Loucy (cell line): ENCODE measurements at regions not wholly inside any gene's neighbourhood (a gene's known extent, or its start where the extent isn't known, plus 50 kb on each side); places are given as distances from the start of the nearest gene placed in this dataset.

ENCODE experiments used
- H2AFZ ChIP-seq: fragments of 200-600 bp; sonication (generic); 2 replicates; pipeline ENCODE4 v1.6.0; 2016; ENCODE audit warnings: antibody characterized with exemption, mild to moderate bottlenecking, low read length, moderate library complexity
- H3F3A ChIP-seq: fragments of 200-600 bp; 2 replicates; pipeline ENCODE4 v1.6.0; 2016; ENCODE audit warnings: antibody characterized with exemption, low read depth, mild to moderate bottlenecking
- H3K27me3 ChIP-seq: fragments of 200-600 bp; sonication (generic); 2 replicates; pipeline ENCODE4 v1.6.1; 2014; ENCODE audit warnings: low read length, mild to moderate bottlenecking; ENCODE audit not compliant: insufficient read depth, poor library complexity, severe bottlenecking
- H3K36me3 ChIP-seq: fragments of 200-600 bp; sonication (generic); 2 replicates; pipeline ENCODE4 v1.6.1; 2016; ENCODE audit warnings: low read length; ENCODE audit not compliant: insufficient read depth
- H3K4me1 ChIP-seq: fragments of 200-600 bp; sonication (generic); 2 replicates; pipeline ENCODE4 v1.5.1; 2014; ENCODE audit warnings: low read length, mild to moderate bottlenecking; ENCODE audit not compliant: insufficient read depth, poor library complexity, severe bottlenecking
- H3K4me2 ChIP-seq: fragments of 200-600 bp; sonication (generic); 2 replicates; pipeline ENCODE4 v1.6.0; 2014; ENCODE audit warnings: antibody characterized with exemption, low read length, low read depth, mild to moderate bottlenecking; ENCODE audit not compliant: poor library complexity, severe bottlenecking
- H3K4me3 ChIP-seq: fragments of 200-600 bp; sonication (generic); 2 replicates; pipeline ENCODE4 v1.5.1; 2014; ENCODE audit warnings: low read length, mild to moderate bottlenecking, mixed read lengths; ENCODE audit not compliant: poor library complexity, severe bottlenecking
- H3K79me2 ChIP-seq: fragments of 200-600 bp; sonication (generic); 2 replicates; pipeline ENCODE4 v1.6.1; 2014; ENCODE audit warnings: low read length; ENCODE audit not compliant: insufficient read depth
- H3K9ac ChIP-seq: fragments of 200-600 bp; sonication (generic); 2 replicates; pipeline ENCODE4 v1.6.0; 2014; ENCODE audit warnings: mild to moderate bottlenecking, low read depth, low read length, moderate library complexity; ENCODE audit not compliant: poor library complexity, severe bottlenecking
- H3K9me2 ChIP-seq: fragments of 200-600 bp; sonication (generic); replicated peaks from 2 replicates; pipeline ENCODE4 v1.6.1; 2016; ENCODE audit warnings: low read depth, low read length, mixed read lengths
- H3K9me3 ChIP-seq: fragments of 200-600 bp; sonication (generic); 2 replicates; pipeline ENCODE4 v1.6.1; 2014; ENCODE audit warnings: mild to moderate bottlenecking, antibody characterized with exemption, low read length, low read depth; ENCODE audit not compliant: insufficient read depth
- H4K20me1 ChIP-seq: fragments of 200-600 bp; sonication (generic); 2 replicates; pipeline ENCODE4 v1.6.0; 2014; ENCODE audit warnings: antibody characterized with exemption, low read length, mild to moderate bottlenecking; ENCODE audit not compliant: insufficient read depth, poor library complexity, severe bottlenecking
- CTCF ChIP-seq: fragments of 200-600 bp; sonication (generic); conservative IDR thresholded peaks from 2 replicates; pipeline ENCODE4 v1.5.1; 2014; ENCODE audit warnings: mild to moderate bottlenecking, antibody characterized with exemption, low read length
- EZH2phosphoT487 ChIP-seq: fragments of 200-600 bp; IDR thresholded peaks from 2 replicates; pipeline ENCODE4 v1.6.1; 2018; ENCODE audit warnings: antibody characterized with exemption, mild to moderate bottlenecking, moderate library complexity, borderline replicate concordance

DNA sequence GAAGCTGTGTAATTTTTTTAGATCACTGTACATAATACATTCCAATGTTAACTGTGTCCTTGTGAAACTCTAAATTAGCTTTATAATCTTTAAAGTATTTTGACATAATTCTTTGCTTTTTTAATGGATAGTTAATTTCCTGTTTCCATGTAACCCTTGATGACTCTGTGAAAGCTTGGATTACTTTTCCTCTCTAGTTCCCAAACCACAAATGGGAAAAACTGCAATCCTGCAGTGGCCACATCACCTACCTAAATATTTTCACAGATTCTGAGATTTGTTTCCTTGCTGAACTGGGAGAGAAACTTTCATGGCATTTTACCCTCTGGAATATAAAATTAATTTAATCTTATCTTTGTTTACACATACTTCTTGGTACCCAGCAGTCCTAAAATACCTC lies 161.6 kb upstream of the CCDC68 start:
- Histone ChIP-seq H3K79me2 (no peaks in the 10 kb centered on the region), H3K36me3 (no peaks in the 10 kb centered on the region), H3F3A (no peaks in the 10 kb centered on the region), H2AFZ (no peak overlapping the region), H3K9me3 (no peaks in the 10 kb centered on the region), H3K4me3 (no peak overlapping the region), H4K20me1 (no peaks in the 10 kb centered on the region), H3K4me2 (no peak overlapping the region), H3K9ac (no peak overlapping the region), H3K9me2 (no peaks in the 10 kb centered on the region), H3K27me3 (no peaks in the 10 kb centered on the region), H3K4me1 (peaks cover 16% of the 10 kb centered on the region)
- TF ChIP-seq CTCF (no peak), EZH2phosphoT487 (no peak)

DNA sequence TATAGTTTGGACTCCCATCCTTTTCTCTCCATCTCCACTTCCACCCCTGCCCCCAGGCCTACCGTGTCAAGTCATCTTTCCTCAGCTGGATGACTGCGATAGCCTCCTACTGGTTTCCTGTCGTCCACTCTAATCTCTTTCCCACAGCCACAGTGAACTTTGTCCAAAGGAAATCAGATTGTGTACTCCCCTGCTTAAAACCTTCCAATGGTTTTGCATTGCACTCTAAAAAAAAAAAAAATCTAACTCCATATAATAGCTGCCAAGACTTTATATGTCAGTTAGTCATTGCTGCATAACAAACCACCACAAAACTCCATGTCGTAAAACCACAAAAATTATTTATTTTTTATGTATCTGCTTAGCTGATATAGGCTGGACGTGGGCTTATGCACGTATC lies 160.2 kb upstream of the CCDC68 start:
- H4K20me1 ChIP-seq: no peaks in the 10 kb centered on the region
- no peak overlapping the region for H3K9ac ChIP-seq
- no peaks in the 10 kb centered on the region for H3K9me3 ChIP-seq
- TF ChIP-seq CTCF: no peak
- no peak for TF ChIP-seq EZH2phosphoT487
- peak overlapping the region; percentile 32 for H3K4me3 ChIP-seq
- no peaks in the 10 kb centered on the region for H3K36me3 ChIP-seq
- no peaks in the 10 kb centered on the region for H3K27me3 ChIP-seq
- no peaks in the 10 kb centered on the region for H3F3A ChIP-seq
- no peaks in the 10 kb centered on the region for H3K9me2 ChIP-seq
- H3K4me2 ChIP-seq: peak overlapping the region; percentile 43
- no peaks in the 10 kb centered on the region for H3K79me2 ChIP-seq
- peaks cover 16% of the 10 kb centered on the region for H3K4me1 ChIP-seq
- no peak overlapping the region for H2AFZ ChIP-seq

- H3K79me2 ChIP-seq: no peaks in the 10 kb centered on the region
- no peaks in the 10 kb centered on the region for H4K20me1 ChIP-seq
- peak overlapping the region; percentile 43 for H3K4me2 ChIP-seq
- H3F3A ChIP-seq: no peaks in the 10 kb centered on the region
- no peak overlapping the region for H3K9ac ChIP-seq
- H3K4me1 ChIP-seq: peaks cover 16% of the 10 kb centered on the region
- TF ChIP-seq CTCF (no peak), EZH2phosphoT487 (no peak)
- H2AFZ ChIP-seq: no peak overlapping the region
- H3K9me3 ChIP-seq: no peaks in the 10 kb centered on the region
- H3K9me2 ChIP-seq: no peaks in the 10 kb centered on the region
- H3K27me3 ChIP-seq: no peaks in the 10 kb centered on the region
- H3K36me3 ChIP-seq: no peaks in the 10 kb centered on the region
- H3K4me3 ChIP-seq: peak overlapping the region; percentile 32
These were observed 159.8 kb upstream of the CCDC68 start for GRCh38 chr18:55119016-55119415.
